HCEC 1CT (cell line): ENCODE measurements at regions not wholly inside any gene's neighbourhood (a gene's known extent, or its start where the extent isn't known, plus 50 kb on each side); places are given as distances from the start of the nearest gene placed in this dataset.
"Not testable (repeated sequence)": the region's sequence is repeated elsewhere in the genome, so short reads cannot be mapped to it uniquely, and the experiment has no call there.

Source experiments
- DNase-seq: peaks from one replicate; pipeline ENCODE4 v3.0.0-alpha.2; 2017

- DNase-seq: not testable (repeated sequence)
Observed at GRCh38 chr2:145782607-145783006, 1262.7 kb upstream of the ZEB2 start.

DNA sequence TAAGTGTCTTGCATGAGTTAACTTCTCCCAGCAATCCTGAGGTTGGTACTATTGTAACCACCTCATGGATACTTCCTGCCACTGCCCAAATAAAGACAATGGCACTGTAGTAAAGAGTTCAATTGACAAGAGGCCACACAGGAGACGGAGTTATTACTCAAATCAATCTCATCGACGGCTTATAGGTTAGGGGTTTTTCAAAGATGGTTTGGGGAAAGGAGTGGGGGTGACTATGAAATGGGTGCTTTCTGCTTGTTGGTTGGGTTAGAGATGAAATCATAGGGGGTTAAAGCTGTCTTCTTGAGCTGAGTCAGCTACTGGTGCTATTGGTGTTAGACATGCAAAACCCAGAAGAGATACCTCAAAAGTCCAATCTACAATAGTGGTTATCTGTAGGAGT, 1258.0 kb upstream of the ZEB2 start:
- no peak for DNase-seq

DNA sequence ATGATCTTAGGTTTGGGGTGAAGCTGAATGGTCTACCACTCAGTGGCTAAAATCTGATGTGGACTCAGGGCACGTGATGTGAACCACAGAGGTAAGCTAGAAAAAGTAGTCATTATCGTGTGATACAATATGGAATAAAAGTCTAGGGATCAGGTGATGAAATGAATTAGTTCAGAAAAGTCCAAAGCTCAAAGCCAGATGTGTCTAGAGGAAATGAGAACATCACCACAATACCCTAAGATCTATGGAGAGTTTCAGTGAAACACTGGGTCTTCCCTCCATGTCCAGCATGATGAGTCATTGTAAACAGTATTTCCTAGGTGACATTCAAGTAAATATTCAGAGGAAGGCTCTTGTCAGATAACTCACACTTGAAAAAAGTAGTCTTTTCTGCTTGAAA, 1257.4 kb upstream of the ZEB2 start:
- DNase-seq: peak; percentile 58

DNA sequence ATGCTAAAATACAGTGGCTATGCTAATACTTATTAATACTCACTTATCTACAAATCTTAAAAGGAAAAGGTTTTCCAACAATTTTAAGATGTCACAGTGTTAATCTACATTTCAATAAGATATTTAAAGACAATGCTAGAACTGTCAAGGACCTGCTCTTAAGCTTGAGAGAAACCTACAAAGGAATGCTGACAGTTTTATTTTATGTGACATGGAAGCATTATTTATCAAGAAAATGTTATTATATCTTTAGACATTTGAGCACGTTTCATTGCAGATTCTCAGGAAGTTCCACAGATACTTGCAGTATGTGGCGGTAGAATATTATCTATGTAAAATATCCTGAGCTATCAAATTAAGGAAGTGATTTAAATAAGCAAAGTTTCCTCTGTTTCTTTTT, 1255.7 kb upstream of the ZEB2 start:
- DNase-seq: no peak

- DNase-seq: no peak
Observed at GRCh38 chr2:145771525-145771924, 1251.6 kb upstream of the ZEB2 start.

DNA sequence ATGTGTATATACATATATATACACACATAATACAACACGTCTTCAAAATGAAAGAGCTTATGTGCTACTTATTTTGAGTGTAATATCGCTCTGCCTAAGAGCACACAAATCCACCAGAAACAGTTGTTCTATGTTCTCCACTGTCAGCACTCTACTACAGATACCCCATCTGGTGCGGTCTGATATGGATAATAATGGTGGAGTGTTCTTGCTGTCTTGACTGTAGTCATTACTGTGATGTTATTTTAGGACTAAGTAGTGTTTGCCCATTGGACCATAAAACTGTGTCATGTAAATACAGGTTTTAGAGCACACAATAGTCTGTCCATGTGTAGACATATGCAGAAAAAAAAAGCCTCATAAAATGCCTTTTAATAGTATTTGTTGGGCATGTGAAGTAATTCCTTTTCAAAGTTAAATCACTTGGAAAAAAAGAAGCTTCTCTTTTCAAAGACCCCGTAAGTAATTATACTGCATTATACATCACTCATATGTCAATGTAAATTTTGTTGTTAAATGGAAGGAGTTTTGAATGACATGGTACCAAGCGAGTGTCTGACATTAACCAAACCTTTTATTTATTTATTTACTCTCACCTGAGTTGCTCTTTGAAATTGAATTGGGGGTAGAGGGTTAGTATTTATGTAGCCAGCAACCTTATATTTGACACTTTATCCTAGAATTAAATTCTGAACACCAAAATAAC, 1249.2 kb upstream of the ZEB2 start:
- no peak for DNase-seq

GRCh38 chr2:145765874-145766273, 1246.0 kb upstream of the ZEB2 start:
- DNase-seq: no peak

DNA sequence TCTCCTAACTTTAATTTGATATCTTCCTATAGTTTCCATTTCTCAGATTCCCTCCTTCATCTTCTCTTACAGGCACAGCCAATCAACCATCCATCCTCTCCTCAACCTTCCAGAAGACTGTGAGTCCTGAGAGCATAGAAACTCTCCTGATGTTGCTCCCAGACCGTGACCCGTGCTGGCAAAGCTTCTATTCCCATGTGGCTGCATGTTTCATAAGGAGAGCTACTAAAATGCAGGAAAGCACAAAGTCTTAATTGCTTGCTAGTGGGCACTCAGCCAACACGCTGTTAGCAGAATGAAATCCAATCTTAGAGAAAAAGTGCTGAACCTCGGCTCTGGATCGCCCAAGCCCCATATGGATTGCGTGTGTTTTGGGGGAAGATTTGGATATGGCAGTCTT, 1244.7 kb upstream of the ZEB2 start:
- no peak for DNase-seq

DNA sequence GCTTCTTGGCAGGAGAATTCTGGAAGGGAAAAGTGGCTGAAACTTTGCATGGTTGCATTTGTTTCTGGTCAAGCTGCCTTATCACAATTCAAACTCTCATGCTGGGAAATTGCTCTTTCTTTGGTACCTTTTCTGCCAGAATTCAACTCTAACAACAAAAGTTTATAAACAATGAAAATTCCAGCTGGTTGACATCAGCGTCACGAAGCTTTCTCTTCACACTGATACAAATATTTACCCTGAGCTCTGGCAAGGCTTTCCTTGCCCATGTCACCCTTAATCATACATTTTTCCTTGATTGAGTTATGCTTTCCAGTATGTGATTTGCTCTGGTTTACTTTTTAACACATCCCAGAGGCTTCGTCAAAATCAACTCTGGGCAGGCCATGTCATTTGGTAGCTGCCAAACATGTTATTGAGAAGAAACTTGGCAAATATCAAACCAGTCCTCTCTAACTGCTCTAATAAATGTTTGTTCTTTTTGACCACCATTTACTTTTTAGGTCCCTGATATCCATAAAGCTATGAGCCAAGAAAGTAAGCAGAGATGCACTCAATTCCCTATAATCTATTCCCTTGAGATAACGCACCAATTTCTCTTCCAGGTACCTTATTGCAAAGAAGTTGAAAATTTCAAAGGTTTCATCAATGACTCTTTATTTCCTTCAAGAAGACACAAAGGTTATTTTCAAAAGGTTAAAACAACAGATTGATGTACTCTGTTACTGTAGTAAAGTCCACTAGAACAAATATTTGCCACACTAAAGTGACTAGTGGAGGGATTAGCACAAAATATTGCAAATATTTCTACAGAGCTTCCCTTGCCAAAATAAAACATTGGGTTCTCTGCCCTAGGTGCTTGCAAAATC, 1241.1 kb upstream of the ZEB2 start:
- peak; percentile 84 for DNase-seq

GRCh38 chr2:145759228-145759915, 1239.5 kb upstream of the ZEB2 start:
- no peak for DNase-seq

- DNase-seq: no peak
Observed at GRCh38 chr2:145757503-145758246, 1237.8 kb upstream of the ZEB2 start.

DNA sequence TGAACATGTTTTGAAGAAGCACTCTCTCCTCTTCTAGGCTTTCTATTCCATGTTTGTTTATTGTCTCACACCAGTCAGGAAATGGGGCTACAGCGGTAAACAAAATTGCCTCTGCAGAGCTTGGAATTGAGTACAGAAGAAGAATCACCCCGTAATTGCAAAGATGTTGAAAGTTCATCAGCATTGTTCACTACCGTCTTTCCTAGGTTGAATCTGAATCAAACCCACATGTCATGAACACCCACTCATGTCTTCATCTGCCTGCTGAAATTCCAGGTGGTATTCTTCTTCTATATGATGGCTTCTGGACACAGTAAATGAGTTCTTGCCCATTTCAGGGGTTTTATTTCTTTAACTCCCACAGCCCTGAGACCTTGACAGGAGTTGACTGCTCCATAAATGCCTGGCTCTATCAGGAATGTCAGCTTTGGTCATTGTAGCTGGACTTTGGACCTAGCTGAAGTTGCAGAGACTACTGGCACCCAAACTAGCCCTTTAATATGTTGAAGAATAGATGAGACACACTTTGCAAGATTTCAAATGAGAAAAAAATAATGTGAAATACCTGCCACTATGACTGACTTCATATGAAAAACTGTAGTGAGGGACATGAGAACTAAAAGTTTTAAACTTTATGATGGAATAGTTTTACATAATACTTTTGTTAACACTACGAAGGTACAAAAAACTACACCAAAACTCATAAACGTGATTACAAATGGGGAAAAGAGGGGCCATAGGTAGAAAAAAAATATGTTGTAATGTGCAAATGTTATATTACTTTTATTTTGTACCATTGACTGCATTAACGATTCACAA, 1235.3 kb upstream of the ZEB2 start:
- no peak for DNase-seq

DNA sequence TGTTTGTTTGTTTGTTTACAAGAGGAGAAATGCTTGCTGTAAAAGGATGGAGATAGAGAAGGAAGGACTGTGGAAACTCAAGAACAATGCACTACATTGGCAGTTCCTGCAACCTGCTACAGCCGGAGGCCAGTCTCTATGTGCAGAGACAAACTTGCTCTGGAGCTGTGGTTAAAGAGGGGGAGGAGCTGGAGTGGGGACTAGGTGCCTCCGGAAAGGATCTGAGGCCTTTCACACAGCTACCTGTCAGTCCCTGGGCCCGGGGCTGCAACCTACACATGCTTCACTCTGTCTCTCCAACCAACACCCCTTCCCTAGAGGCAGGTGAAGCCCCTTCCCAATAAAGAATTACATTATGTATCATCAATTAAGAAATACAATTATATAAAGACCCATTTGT, 1234.0 kb upstream of the ZEB2 start:
- DNase-seq: no peak

- DNase-seq: no peak
Observed at GRCh38 chr2:145753041-145753608, 1233.2 kb upstream of the ZEB2 start.

DNA sequence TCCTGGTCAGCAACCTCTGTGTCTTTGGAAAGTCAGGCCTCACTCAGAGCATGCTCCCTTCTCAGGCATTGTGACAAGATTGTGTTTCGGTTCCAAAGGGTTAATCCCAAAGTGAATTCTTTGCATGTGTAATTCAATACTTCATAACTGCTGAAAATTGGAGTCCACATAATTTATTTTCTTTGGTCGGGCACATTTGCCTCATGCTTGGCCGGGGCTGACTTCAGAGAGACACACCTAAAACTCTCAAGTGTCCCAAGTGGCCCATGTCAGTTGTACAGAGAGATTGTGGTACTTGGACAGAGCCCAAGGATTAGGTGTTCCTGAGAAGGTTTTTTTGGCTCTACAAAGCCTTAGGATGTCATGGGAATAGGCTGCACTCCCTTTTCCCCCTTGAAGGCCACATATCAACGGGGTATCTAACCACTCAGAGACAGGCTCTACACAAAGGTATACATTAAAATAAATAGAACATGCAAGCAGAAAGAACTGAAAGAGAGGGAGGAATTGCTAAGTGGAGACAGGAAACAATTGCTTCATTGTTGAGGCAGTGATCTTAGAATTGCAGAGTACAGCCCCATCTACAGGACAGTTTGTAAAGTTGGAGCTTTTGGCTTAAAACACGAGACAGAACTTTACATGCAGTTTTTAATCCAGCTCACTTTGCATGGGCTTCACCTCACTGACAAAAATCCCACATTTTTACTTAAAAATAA, 1232.3 kb upstream of the ZEB2 start:
- DNase-seq: peak; percentile 85

GRCh38 chr2:145751629-145752028, 1231.7 kb upstream of the ZEB2 start:
- peak; percentile 78 for DNase-seq

DNA sequence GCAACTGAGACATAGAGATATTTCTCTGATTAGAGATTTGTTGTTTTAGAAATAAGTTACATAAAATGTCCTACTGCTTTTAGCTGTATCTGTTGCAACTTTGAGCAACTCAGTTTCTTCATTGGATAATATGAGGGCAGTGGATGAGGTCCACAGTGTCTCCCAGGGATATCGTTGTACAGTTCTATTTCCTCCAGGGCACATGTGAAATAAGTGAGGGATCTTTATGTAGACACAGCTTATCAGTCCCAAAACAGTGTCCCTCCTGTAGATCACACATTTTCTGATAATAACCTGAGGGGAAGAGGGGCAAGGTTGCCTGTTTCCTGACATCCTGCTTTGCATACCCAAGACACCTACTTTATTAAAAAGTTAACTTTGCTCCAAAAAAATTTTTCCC, 1231.2 kb upstream of the ZEB2 start:
- no peak for DNase-seq

DNA sequence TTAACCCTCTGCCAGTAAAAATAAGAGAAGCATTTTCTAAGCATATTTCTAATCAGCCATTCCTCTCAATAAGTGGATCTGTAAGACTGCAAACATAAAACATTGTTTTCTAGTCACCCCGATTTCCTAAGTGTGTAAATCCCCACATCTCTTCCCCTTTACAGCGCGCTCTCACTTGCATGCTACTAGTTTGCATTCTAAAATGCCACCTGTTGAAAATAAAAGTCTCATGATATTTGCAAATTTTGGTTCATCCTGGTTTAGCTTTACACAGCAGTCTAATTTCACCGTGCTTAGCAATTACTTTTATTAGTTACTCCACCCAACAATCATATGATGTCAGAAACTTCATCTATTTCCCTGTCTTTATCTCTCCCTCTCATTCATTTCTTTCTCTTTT, 1230.7 kb upstream of the ZEB2 start:
- DNase-seq: no peak

DNA sequence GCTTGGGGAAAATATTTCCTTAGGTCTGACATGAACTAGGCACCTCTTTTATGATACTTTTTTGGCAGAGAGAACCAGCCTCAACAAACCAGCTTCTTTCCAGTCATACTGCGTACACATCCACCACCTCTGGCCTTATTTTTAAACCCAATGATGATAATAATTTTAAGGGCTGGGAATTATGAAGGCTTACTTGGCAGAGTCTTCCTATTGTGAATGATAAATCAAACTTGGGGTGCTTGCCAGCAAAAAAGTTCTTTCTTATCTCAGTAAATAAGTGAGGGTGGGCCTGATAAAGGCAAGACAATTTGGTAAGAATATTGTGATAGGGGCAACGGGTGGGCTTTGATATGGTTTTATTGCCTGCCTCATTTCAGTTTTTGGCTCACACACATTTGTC, 1230.2 kb upstream of the ZEB2 start:
- no peak for DNase-seq

GRCh38 chr2:145749556-145749955, 1229.6 kb upstream of the ZEB2 start:
- no peak for DNase-seq

DNA sequence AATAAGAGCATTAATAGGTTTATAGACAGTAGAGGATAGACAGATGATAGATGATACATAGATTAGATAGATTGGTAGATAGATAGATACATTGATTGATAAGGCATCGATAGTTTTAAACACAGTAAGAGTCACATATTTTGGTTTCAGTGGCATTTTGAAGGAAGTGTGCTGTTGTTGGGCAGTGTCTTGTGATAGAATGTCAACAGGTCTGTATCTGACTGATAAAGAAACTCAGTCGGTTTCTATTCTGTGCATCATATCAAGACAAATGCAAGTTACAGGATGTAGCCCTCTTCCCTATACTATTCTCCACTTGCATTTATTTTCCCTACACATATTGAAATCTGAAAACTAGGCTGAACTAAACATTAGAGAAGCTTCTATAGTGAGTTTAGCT, 1229.0 kb upstream of the ZEB2 start:
- DNase-seq: no peak
